NCI-H2107 treated with DMSO at 0.1 percent for 48 hours (cell line): ENCODE measurements at regions not wholly inside any gene's neighbourhood (a gene's known extent, or its start where the extent isn't known, plus 50 kb on each side); places are given as distances from the start of the nearest gene placed in this dataset.

ENCODE experiments used
- DNase-seq: peaks from one replicate; lab custom pipeline; 2025; ENCODE audit not compliant: unreplicated experiment; lab: John Stamatoyannopoulos, UW

DNA sequence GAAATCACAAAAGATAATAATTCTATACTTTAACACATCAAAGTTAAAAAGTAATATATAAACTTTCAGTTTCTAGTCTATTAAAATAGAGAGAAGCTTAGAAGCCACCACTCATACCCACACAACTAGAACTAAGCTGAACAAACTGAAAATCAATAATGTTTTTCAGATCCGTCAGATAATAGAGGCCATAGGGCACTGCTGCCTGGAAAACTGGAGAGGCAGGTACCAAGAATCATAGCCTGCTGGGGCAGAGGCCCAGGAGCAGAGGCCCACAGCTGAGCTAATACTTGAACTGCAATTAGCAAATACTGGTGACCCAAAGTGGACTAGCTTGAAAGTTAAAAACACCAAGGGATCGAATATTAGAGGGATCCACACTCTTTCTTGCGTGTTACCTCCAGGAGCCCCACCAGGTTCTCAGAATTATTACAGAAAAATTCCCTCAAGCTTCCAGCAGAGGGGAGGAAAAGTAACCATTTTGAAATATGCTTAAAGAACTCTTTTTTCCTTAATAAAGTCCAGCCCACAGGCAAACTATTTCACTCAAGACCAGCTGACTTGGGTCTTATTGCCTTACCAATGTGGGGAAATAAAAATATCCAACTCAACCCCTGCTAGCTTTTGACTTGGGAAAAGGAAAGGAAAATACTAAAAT lies 774.1 kb upstream of the IGFBP3 start:
- no peak for DNase-seq

DNA sequence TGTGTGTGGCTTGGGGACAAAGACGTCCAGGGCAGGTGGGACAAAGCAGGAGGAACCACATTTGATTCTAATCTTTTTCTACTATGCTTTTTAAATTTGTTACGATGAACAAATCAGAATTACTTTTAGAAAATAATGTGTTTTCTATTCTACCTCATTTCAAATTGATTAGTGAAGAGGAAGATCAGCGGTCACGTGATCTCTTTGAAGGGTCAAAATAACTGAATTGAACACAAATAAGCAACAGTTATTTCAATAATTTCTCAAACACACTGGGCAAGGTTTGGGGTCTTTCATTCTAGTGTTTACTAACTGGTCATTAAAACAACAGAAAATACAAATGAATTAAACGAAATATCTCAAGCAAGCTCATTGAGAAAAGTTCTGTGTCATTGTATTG lies 773.0 kb upstream of the IGFBP3 start:
- DNase-seq, result no peak

DNA sequence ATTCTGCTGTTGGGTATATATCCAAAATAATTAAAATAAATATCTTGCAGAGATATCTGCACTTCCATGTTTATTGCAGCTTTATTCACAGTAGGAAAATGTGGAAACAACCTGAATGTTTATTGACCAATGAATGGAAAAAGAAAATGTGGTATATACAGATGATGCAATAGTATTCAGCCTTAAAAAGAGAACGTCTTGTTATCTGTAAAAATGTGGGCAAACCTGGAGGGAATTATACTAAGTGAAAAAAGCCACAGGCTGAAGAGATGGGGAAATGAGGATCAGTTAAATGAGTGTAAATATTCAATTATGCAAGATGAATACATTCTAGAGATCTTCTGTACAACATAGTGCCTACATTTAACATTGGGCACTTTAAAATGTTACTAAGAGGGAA lies 766.1 kb upstream of the IGFBP3 start:
- no peak for DNase-seq

DNA sequence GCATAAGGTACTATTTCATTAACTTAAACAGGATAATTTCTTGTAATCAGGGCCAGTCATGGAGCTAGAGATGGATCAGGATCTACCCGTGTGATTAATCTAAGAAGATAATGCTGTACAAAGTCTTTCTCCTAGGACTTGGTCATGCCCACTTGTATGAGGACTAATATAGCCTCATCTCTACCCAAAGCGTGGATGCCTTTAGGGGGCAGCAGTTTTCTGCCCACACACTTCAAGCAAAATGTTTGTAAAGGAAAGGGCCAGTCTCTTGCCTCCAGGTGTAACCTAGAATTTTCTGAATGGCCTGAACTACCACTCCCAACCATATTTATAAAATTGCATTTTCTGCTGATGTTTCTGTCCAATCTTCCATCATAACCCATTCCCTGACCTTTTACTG lies 764.0 kb upstream of the IGFBP3 start:
- DNase-seq, result no peak

- DNase-seq, result no peak
These were observed 762.0 kb upstream of the IGFBP3 start for GRCh38 chr7:46682836-46683624.

- no peak for DNase-seq
These were observed 760.9 kb upstream of the IGFBP3 start for GRCh38 chr7:46681865-46682503.

DNA sequence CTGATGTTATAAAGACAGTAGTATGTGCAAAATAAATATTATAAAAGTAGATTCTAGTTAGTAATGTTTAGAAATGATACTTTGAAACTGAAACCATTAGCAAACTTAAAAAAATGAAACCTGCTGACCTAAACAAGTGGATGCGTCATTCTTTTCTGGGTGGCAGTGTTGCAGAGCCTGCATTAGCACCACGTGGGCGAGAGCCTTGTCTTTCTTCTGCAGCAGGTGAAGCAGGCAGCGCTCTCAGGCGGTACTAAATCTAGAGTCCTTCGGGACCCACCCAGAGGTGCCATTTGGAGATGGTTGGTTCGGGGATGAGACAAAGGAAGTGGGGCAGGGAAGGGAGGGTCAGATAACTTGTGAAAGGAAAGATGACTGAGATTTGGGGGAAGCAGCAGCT lies 759.1 kb upstream of the IGFBP3 start:
- DNase-seq, result no peak

- DNase-seq, result no peak
These were observed 758.6 kb upstream of the IGFBP3 start for GRCh38 chr7:46679671-46680070.

- no peak for DNase-seq
These were observed 757.3 kb upstream of the IGFBP3 start for GRCh38 chr7:46678421-46678820.

DNA sequence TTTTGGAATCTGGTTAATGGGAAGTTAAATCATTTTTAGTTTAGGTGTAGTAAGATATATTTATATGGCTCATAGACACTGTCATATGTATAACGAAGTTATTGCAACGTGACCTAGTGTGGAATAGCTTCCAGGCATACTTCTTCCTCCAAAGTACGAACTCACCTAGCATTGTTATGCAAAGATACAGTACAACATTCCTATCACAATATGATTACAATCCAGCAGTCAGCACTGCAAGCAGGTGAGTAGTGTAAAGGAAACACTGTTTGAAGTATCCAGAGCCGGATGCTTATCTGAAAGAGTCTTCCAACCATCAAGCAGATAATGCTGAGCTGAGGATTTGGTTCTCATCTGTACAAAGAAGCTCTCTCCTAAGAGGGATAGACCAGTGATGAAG lies 754.4 kb upstream of the IGFBP3 start:
- no peak for DNase-seq

- no peak for DNase-seq
These were observed 751.8 kb upstream of the IGFBP3 start for GRCh38 chr7:46672861-46673260.

DNA sequence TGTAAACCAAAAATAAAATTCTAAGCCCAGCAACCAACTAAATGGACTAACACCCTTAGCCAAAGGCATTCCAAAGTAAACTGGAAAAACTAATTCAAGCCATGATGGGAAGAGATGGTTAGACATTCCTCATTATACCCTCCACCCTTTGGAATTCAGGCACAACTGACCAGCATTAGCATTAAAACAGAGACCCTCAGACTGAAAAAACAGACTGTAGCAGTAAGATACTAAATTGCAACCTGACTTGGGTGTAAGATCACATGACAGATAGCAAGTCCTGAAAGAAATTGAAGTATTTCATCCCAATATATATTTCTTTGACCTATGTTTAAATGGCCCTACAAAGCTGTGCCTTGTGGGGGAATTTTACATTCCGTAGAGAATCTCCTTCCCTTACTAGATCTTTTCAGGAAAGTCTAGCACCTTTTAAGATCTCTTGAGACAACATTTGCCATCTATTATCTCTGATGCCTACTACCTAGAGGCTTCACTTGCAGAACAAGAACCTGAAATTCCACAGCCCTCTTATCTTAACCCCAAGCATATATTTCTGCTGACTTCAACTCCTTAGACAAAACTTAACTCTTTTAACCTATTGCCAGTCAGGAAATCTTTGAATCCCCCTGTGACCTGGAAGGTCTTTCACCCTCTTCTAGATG lies 750.2 kb upstream of the IGFBP3 start:
- DNase-seq, result no peak

DNA sequence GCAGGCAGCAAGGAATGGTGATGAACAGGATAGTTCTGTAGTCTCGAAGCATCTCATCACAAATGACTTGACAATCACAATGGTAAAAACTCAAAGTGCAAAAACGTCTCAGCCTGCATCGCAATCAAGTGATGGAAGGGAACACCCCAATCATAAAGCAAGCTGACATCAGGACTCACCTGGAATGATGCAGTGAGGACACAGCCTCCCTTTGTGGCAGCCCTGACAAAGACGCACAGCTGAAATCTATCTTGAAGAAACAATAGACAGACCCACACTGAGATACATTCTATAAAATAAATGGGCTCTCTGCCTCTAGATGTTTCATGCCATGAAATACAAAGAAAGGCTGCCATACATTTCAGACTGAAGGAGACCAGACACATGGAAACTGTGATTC lies 748.0 kb upstream of the IGFBP3 start:
- DNase-seq, result no peak

GRCh38 chr7:46664453-46664852 lies 743.4 kb upstream of the IGFBP3 start:
- no peak for DNase-seq

DNA sequence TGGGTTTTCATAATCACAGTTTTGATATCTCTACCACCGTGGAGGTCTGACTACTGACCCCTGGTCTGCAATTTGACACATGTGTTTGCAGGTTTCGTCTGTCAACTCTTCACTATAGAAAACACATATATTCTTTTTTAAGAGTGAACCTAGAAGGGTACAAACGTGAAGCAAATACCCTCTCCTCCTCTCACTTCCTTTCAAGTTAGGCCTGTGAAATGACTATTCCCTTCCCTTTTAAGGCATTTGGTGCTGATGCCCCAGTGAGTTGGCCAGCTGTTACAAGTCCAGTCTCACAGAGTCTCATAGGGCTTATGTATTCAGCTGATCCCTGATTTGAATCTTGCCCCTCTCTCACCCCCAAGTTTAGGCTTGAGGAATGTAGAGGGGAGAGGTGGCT lies 742.0 kb upstream of the IGFBP3 start:
- no peak for DNase-seq

GRCh38 chr7:46661431-46661830 lies 740.4 kb upstream of the IGFBP3 start:
- DNase-seq, result no peak

DNA sequence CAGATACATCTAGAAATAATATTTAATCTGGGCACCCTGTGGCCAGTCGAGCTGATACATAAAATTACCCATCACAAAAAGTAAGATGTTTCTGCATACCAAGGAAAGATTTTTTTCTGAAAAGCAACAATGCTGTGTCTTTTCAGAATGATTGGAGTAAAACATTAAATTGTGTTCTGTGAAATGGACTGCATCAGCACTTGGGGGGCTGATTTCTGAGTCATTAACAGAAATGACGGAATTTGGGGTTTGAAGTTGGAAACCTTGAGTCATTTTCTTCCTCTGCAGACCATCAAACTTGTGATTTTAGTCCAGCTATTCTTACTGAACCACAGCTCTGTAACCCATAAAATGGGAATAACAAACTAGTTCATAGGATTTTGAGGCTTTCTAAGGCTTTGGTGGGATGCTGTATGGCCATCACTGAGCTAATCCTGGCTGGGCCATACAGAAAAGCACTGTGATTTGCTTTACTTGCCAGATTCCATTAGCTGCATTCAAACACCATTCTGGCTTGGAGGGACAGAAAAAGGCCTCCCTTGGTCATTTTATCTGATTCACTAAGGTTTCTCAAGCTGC lies 739.4 kb upstream of the IGFBP3 start:
- no peak for DNase-seq

- DNase-seq, result no peak
These were observed 737.2 kb upstream of the IGFBP3 start for GRCh38 chr7:46658281-46658680.

DNA sequence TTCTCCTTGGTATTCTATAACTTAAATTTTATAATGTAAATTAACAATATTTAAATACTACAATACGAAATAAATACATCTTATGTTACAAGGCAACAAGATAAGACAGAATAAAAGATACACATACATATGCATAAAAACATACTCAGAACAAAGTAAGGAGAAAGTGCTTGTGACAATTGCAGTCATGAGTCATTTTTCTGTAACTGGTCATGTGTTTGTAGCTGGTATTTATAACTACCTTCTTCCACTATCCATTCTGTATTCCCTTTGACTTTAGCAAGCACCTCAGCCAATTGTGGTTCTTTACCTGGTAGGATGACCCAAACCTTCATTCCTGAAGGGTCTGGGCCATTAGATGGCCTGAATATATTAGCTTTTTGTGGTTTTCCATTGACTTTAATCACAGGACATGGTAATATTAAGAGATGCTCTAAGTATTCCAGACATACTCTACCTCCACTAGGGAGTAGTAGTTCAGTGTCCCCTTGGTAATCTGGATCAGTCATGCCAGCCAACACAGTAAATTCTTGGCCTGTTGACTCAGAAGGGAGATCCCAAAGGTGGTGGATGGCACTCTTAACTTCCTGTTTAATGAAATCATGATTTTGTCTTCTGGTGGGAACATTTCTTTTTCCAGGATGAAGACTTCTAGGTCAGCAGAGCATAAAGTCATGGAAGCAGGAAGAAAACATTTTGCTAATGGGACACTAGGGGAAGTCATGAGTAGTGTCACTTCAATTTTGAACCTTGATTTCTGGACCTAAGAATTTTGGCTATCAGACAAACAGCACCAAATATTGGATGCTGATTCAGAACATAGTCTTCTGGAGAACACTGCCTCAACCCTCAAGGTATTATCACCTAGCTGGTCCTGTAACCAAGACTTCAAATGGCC lies 733.7 kb upstream of the IGFBP3 start:
- no peak for DNase-seq

DNA sequence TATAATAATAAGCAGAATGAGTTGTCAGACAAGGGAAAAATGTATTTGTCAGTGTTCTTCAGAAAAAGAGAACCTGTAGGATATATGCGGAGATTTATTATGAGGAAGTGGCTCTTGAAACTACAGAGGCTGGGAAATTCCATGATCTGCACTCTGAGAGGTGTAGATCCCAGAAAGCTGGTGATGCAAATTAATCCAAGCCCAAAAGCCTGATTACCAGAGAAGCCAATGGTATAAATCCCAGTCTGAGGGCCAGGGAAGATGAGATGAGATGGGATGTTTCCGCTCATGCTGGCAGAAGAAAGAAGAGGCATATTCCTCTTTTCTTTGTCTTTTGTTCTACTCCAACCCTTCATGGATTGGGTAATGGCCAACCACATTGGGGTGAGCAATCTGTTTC lies 732.8 kb upstream of the IGFBP3 start:
- no peak for DNase-seq
